A673 (cell line): ENCODE measurements at regions not wholly inside any gene's neighbourhood (a gene's known extent, or its start where the extent isn't known, plus 50 kb on each side); places are given as distances from the start of the nearest gene placed in this dataset.

Experiments
- CTCF ChIP-seq: fragments of 300-800, 200-600 bp; sonication (generic); conservative IDR thresholded peaks from 2 replicates; pipeline ENCODE4 v1.5.1; 2017; ENCODE audit warnings: low read depth, mild to moderate bottlenecking, antibody characterized with exemption, low read length, moderate library complexity, mixed read lengths
- EZH2 ChIP-seq: fragments of 200-600 bp; sonication (generic); IDR thresholded peaks from 2 replicates; pipeline ENCODE4 v1.6.1; 2017; ENCODE audit warnings: borderline replicate concordance, low read depth, mild to moderate bottlenecking, mixed read lengths, antibody characterized with exemption, low read length; ENCODE audit not compliant: poor library complexity, severe bottlenecking

DNA sequence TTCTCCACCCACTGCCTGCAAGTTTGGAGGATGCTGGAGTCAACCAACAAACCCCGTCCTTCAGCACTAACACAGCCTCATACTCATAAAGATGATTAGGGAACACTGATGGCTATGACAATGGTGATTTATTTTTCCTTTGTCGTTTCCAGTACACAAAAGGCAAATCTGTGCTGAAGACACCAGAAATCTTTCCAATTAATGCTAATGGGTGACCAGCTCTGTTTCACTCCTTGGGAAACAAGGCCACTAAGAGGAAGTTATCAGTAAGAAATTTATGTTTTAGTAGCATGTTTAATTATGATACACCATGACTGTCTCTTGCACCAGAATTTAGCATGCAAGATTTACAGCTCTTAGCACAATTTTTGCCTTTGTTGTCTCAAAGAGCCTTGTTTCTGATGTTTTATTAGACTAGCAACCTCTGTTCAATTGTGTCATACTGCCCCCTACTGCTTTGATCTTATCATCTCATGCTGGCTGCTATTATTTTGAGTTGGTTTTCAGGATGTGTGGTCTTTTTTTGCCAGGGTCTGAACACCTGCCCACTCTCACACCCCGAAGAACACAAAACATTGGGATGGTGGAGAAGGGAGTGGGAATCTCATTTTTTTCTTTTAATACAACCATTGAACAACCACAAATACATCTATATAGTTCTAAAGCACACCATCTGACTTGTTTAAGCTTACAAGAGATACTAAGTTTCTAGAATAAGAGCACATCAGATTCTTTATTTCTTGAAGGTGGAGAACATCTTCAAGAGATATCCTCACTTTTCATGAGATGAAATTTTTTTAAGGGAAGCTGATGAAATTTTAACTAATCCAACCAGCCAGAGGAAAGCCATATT is 160.9 kb downstream of the SPTSSA start:
- TF ChIP-seq CTCF, result peak; percentile 74
- no peak for TF ChIP-seq EZH2
